ENCODE measurements at regions not wholly inside any gene's neighbourhood (a gene's known extent, or its start where the extent isn't known, plus 50 kb on each side); places are given as distances from the start of the nearest gene placed in this dataset.

- Histone ChIP-seq H3K4me3 (ENCODE audit: severe bottlenecking) (no peak overlapping the region), H3K27me3 (ENCODE audit: insufficient read depth, poor library complexity, severe bottlenecking) (no peaks in the 10 kb centered on the region), H3K9me3 (ENCODE audit: severe bottlenecking) (no peaks in the 10 kb centered on the region), H3K27ac (ENCODE audit: poor library complexity, severe bottlenecking) (no peak overlapping the region), H3K4me1 (ENCODE audit: insufficient read depth, poor library complexity, severe bottlenecking) (no peaks in the 10 kb centered on the region), H3K36me3 (ENCODE audit: low read depth) (no peaks in the 10 kb centered on the region)
- ATAC-seq (ENCODE audit: low read depth) = no peak
- DNase-seq (ENCODE audit: low spot score) = no peak
- TF ChIP-seq CTCF (IDR thresholded peaks at IDR 0.05; ENCODE audit: poor library complexity, severe bottlenecking) = no peak
Measured at GRCh38 chr2:2731101-2731815, 400.2 kb upstream of the MYT1L start.

GRCh38 chr2:2730301-2730833, 399.3 kb upstream of the MYT1L start:
- no peak; the same call in 2 of the 3 replicates for ATAC-seq (ENCODE audit: low read depth)
- TF ChIP-seq CTCF (IDR thresholded peaks at IDR 0.05; ENCODE audit: poor library complexity, severe bottlenecking) = no peak
- H3K27me3 ChIP-seq (ENCODE audit: insufficient read depth, poor library complexity, severe bottlenecking) = no peaks in the 10 kb centered on the region
- no peak overlapping the region for H3K27ac ChIP-seq (ENCODE audit: poor library complexity, severe bottlenecking)
- no peaks in the 10 kb centered on the region for H3K4me1 ChIP-seq (ENCODE audit: insufficient read depth, poor library complexity, severe bottlenecking)
- no peaks in the 10 kb centered on the region for H3K9me3 ChIP-seq (ENCODE audit: severe bottlenecking)
- H3K36me3 ChIP-seq (ENCODE audit: low read depth) = no peaks in the 10 kb centered on the region
- no peak overlapping the region for H3K4me3 ChIP-seq (ENCODE audit: severe bottlenecking)
- no peak for DNase-seq (ENCODE audit: low spot score)

- no peak overlapping the region for H3K27ac ChIP-seq (ENCODE audit: poor library complexity, severe bottlenecking)
- no peak overlapping the region for H3K4me3 ChIP-seq (ENCODE audit: severe bottlenecking)
- TF ChIP-seq CTCF (IDR thresholded peaks at IDR 0.05; ENCODE audit: poor library complexity, severe bottlenecking) = no peak
- H3K36me3 ChIP-seq (ENCODE audit: low read depth) = no peaks in the 10 kb centered on the region
- H3K27me3 ChIP-seq (ENCODE audit: insufficient read depth, poor library complexity, severe bottlenecking) = no peaks in the 10 kb centered on the region
- no peaks in the 10 kb centered on the region for H3K4me1 ChIP-seq (ENCODE audit: insufficient read depth, poor library complexity, severe bottlenecking)
- DNase-seq (ENCODE audit: low spot score) (no peak), ATAC-seq (ENCODE audit: low read depth) (no peak)
- H3K9me3 ChIP-seq (ENCODE audit: severe bottlenecking) = no peaks in the 10 kb centered on the region
Measured at GRCh38 chr2:2729246-2729645, 398.2 kb upstream of the MYT1L start.

- Histone ChIP-seq H3K36me3 (ENCODE audit: low read depth) (no peaks in the 10 kb centered on the region), H3K4me3 (ENCODE audit: severe bottlenecking) (no peak overlapping the region), H3K27me3 (ENCODE audit: insufficient read depth, poor library complexity, severe bottlenecking) (no peaks in the 10 kb centered on the region), H3K27ac (ENCODE audit: poor library complexity, severe bottlenecking) (no peak overlapping the region), H3K9me3 (ENCODE audit: severe bottlenecking) (no peaks in the 10 kb centered on the region), H3K4me1 (ENCODE audit: insufficient read depth, poor library complexity, severe bottlenecking) (no peaks in the 10 kb centered on the region)
- TF ChIP-seq CTCF (IDR thresholded peaks at IDR 0.05; ENCODE audit: poor library complexity, severe bottlenecking) = no peak
- DNase-seq (ENCODE audit: low spot score) = no peak
- no peak for ATAC-seq (ENCODE audit: low read depth)
Measured at GRCh38 chr2:2728635-2729034, 397.6 kb upstream of the MYT1L start.

- no peaks in the 10 kb centered on the region for H3K36me3 ChIP-seq (ENCODE audit: low read depth)
- no peaks in the 10 kb centered on the region for H3K9me3 ChIP-seq (ENCODE audit: severe bottlenecking)
- DNase-seq (ENCODE audit: low spot score) (no peak), ATAC-seq (ENCODE audit: low read depth) (no peak)
- H3K27me3 ChIP-seq (ENCODE audit: insufficient read depth, poor library complexity, severe bottlenecking) = no peaks in the 10 kb centered on the region
- no peak overlapping the region for H3K27ac ChIP-seq (ENCODE audit: poor library complexity, severe bottlenecking)
- H3K4me3 ChIP-seq (ENCODE audit: severe bottlenecking) = no peak overlapping the region
- no peak for TF ChIP-seq CTCF (IDR thresholded peaks at IDR 0.05; ENCODE audit: poor library complexity, severe bottlenecking)
- no peaks in the 10 kb centered on the region for H3K4me1 ChIP-seq (ENCODE audit: insufficient read depth, poor library complexity, severe bottlenecking)
Measured at GRCh38 chr2:2727876-2728511, 396.9 kb upstream of the MYT1L start.

Data from RWPE2 (cell line).